HG03460 (cell line): ENCODE measurements at regions not wholly inside any gene's neighbourhood (a gene's known extent, or its start where the extent isn't known, plus 50 kb on each side); places are given as distances from the start of the nearest gene placed in this dataset.
A peak's percentile ranks its signal among the peaks of the same experiment; 100 is the strongest.

ENCODE experiments used
- ATAC-seq: cut with Tn5 transposase; IDR thresholded peaks from one replicate; pipeline ENCODE4 v1.9.1; 2021; ENCODE audit not compliant: unreplicated experiment

- no peak for ATAC-seq
These were observed 93.0 kb upstream of the PCGF5 start for GRCh38 chr10:91127341-91128082.

GRCh38 chr10:91135113-91135512 is 85.3 kb upstream of the PCGF5 start:
- ATAC-seq = no peak

GRCh38 chr10:91137011-91137643 is 83.3 kb upstream of the PCGF5 start:
- no peak for ATAC-seq

- no peak for ATAC-seq
These were observed 82.6 kb upstream of the PCGF5 start for GRCh38 chr10:91137822-91138221.

GRCh38 chr10:91140995-91141549 is 79.4 kb upstream of the PCGF5 start:
- no peak for ATAC-seq

- ATAC-seq = no peak
These were observed 75.5 kb upstream of the PCGF5 start for GRCh38 chr10:91144961-91145360.

- ATAC-seq = no peak
These were observed 74.3 kb upstream of the PCGF5 start for GRCh38 chr10:91146146-91146545.

GRCh38 chr10:91149550-91149949 is 70.9 kb upstream of the PCGF5 start:
- no peak for ATAC-seq

- ATAC-seq = no peak
These were observed 69.8 kb upstream of the PCGF5 start for GRCh38 chr10:91150631-91151030.

GRCh38 chr10:91153508-91153907 is 67.0 kb upstream of the PCGF5 start:
- ATAC-seq = no peak

GRCh38 chr10:91154842-91155241 is 65.6 kb upstream of the PCGF5 start:
- no peak for ATAC-seq

- no peak for ATAC-seq
These were observed 64.3 kb upstream of the PCGF5 start for GRCh38 chr10:91156196-91156595.

GRCh38 chr10:91159254-91159783 is 61.1 kb upstream of the PCGF5 start:
- ATAC-seq = no peak

GRCh38 chr10:91162050-91162494 is 58.4 kb upstream of the PCGF5 start:
- ATAC-seq = peak; percentile 5

- ATAC-seq = peak; percentile 53
These were observed 57.8 kb upstream of the PCGF5 start for GRCh38 chr10:91162495-91163268.

- ATAC-seq = peak; percentile 47
These were observed 57.1 kb upstream of the PCGF5 start for GRCh38 chr10:91163269-91163868.

- peak; percentile 19 for ATAC-seq
These were observed 56.5 kb upstream of the PCGF5 start for GRCh38 chr10:91163869-91164474.

- no peak for ATAC-seq
These were observed 55.9 kb upstream of the PCGF5 start for GRCh38 chr10:91164520-91165065.

GRCh38 chr10:91167406-91167805 is 53.1 kb upstream of the PCGF5 start:
- ATAC-seq = no peak

- no peak for ATAC-seq
These were observed 50.0 kb upstream of the PCGF5 start for GRCh38 chr10:91170418-91170817.
